ENCODE measurements at regions not wholly inside any gene's neighbourhood (a gene's known extent, or its start where the extent isn't known, plus 50 kb on each side); places are given as distances from the start of the nearest gene placed in this dataset.

DNA sequence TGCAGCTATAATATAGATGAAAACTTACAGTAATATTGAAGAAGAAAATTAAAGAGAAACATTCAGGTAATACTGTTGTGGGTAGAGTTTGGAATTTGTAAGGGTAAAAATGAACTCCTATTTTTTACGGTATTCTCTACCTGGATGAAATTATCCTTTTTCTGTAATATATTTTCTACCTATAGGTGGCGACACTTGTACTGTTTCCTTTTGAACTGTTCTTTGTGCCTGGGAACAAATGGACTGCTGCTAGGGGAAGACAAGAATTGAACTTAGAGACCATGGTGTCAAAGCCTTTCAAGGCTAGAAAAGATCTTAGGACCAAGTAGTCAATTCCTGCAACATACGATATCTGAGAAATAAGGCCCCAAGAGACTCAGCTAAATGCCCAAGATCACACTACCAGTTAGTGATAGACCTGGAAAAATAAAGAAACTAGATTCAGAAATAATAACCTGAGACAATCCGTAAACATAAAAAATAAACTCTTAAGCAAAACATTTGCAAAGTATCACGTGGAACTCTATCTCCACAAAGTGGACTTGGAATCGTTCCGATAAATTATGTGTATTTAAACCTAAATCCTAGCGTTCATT lies 383.8 kb downstream of the TFAP2A start:
- Histone ChIP-seq H3K9me3 (ENCODE audit: control insufficient read depth in 5 of 5, low read length in 5 of 5) (no peaks in the 10 kb centered on the region), H3K4me3 (ENCODE audit: low read depth in 1 of 5, low read length in 5 of 5) (no peak overlapping the region), H3K36me3 (ENCODE audit: control insufficient read depth in 5 of 5, insufficient read depth in 5 of 5, low read length in 5 of 5) (no peaks in the 10 kb centered on the region), H3K27me3 (ENCODE audit: control insufficient read depth in 5 of 5, insufficient read depth in 4 of 5, low read length in 5 of 5) (peaks cover 0 to 2% (median 0%) of the 10 kb centered on the region in 5 donors), H3K4me1 (ENCODE audit: control insufficient read depth in 5 of 5, insufficient read depth in 5 of 5, low read length in 5 of 5) (peaks cover 0 to 5% (median 0%) of the 10 kb centered on the region in 5 donors), H3K9ac (ENCODE audit: low read length in 5 of 5) (no peak overlapping the region), H3K27ac (ENCODE audit: low read depth, low read length) (no peak overlapping the region)

GRCh38 chr6:10028222-10028621 lies 386.7 kb downstream of the TFAP2A start:
- no peaks in the 10 kb centered on the region for H3K36me3 ChIP-seq (ENCODE audit: control insufficient read depth in 5 of 5, insufficient read depth in 5 of 5, low read length in 5 of 5)
- no peaks in the 10 kb centered on the region for H3K9me3 ChIP-seq (ENCODE audit: control insufficient read depth in 5 of 5, low read length in 5 of 5)
- peaks cover 0 to under 1% (median 0%) of the 10 kb centered on the region in 5 donors for H3K27me3 ChIP-seq (ENCODE audit: control insufficient read depth in 5 of 5, insufficient read depth in 4 of 5, low read length in 5 of 5)
- H3K4me3 ChIP-seq (ENCODE audit: low read depth in 1 of 5, low read length in 5 of 5), result no peak overlapping the region
- H3K4me1 ChIP-seq (ENCODE audit: control insufficient read depth in 5 of 5, insufficient read depth in 5 of 5, low read length in 5 of 5), result peaks cover 0 to 3% (median 0%) of the 10 kb centered on the region in 5 donors
- H3K9ac ChIP-seq (ENCODE audit: low read length in 5 of 5), result no peak overlapping the region
- H3K27ac ChIP-seq (ENCODE audit: low read depth, low read length), result no peak overlapping the region

- no peak overlapping the region for H3K9ac ChIP-seq (ENCODE audit: low read length in 5 of 5)
- no peak overlapping the region for H3K27ac ChIP-seq (ENCODE audit: low read depth, low read length)
- no peaks in the 10 kb centered on the region for H3K9me3 ChIP-seq (ENCODE audit: control insufficient read depth in 5 of 5, low read length in 5 of 5)
- no peaks in the 10 kb centered on the region for H3K4me1 ChIP-seq (ENCODE audit: control insufficient read depth in 5 of 5, insufficient read depth in 5 of 5, low read length in 5 of 5)
- peaks cover 0 to 2% (median 0%) of the 10 kb centered on the region in 5 donors for H3K27me3 ChIP-seq (ENCODE audit: control insufficient read depth in 5 of 5, insufficient read depth in 4 of 5, low read length in 5 of 5)
- H3K4me3 ChIP-seq (ENCODE audit: low read depth in 1 of 5, low read length in 5 of 5), result no peak overlapping the region
- no peaks in the 10 kb centered on the region for H3K36me3 ChIP-seq (ENCODE audit: control insufficient read depth in 5 of 5, insufficient read depth in 5 of 5, low read length in 5 of 5)
These were observed 395.0 kb downstream of the TFAP2A start for GRCh38 chr6:10019851-10020250.

- Histone ChIP-seq H3K4me3 (ENCODE audit: low read depth in 1 of 5, low read length in 5 of 5) (no peak overlapping the region), H3K36me3 (ENCODE audit: control insufficient read depth in 5 of 5, insufficient read depth in 5 of 5, low read length in 5 of 5) (no peaks in the 10 kb centered on the region), H3K4me1 (ENCODE audit: control insufficient read depth in 5 of 5, insufficient read depth in 5 of 5, low read length in 5 of 5) (no peaks in the 10 kb centered on the region), H3K27ac (ENCODE audit: low read depth, low read length) (no peak overlapping the region), H3K27me3 (ENCODE audit: control insufficient read depth in 5 of 5, insufficient read depth in 4 of 5, low read length in 5 of 5) (no peaks in the 10 kb centered on the region), H3K9ac (ENCODE audit: low read length in 5 of 5) (no peak overlapping the region), H3K9me3 (ENCODE audit: control insufficient read depth in 5 of 5, low read length in 5 of 5) (peaks cover 0 to 9% (median 3%) of the 10 kb centered on the region in 5 donors)
These were observed 400.3 kb downstream of the TFAP2A start for GRCh38 chr6:10014557-10014956.

DNA sequence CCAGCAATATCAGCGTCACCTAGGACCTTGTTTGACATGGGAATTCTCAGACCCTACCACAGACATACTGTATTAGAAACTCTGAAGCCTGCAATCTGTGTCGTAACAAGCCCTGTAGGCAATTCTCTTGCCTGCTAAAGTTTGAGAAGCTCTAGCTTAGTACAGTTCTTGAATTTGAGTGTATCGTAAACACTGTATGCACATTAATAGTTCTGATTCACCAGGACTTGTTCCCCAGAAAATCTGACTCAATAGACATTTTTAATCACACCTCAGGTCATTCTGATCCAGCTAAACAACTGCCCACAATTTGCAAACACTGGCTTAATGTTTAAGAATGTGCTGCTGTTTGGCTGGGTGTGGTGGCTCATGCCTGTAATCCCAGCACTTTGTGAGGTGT lies 414.3 kb downstream of the TFAP2A start:
- Histone ChIP-seq H3K4me3 (ENCODE audit: low read depth in 1 of 5, low read length in 5 of 5) (no peak overlapping the region), H3K4me1 (ENCODE audit: control insufficient read depth in 5 of 5, insufficient read depth in 5 of 5, low read length in 5 of 5) (no peaks in the 10 kb centered on the region), H3K27me3 (ENCODE audit: control insufficient read depth in 5 of 5, insufficient read depth in 4 of 5, low read length in 5 of 5) (no peaks in the 10 kb centered on the region), H3K36me3 (ENCODE audit: control insufficient read depth in 5 of 5, insufficient read depth in 5 of 5, low read length in 5 of 5) (no peaks in the 10 kb centered on the region), H3K27ac (ENCODE audit: low read depth, low read length) (no peak overlapping the region), H3K9ac (ENCODE audit: low read length in 5 of 5) (no peak overlapping the region), H3K9me3 (ENCODE audit: control insufficient read depth in 5 of 5, low read length in 5 of 5) (no peaks in the 10 kb centered on the region)

GRCh38 chr6:9999796-10000195 lies 415.1 kb downstream of the TFAP2A start:
- Histone ChIP-seq H3K4me1 (ENCODE audit: control insufficient read depth in 5 of 5, insufficient read depth in 5 of 5, low read length in 5 of 5) (no peaks in the 10 kb centered on the region), H3K4me3 (ENCODE audit: low read depth in 1 of 5, low read length in 5 of 5) (no peak overlapping the region), H3K9ac (ENCODE audit: low read length in 5 of 5) (no peak overlapping the region), H3K27me3 (ENCODE audit: control insufficient read depth in 5 of 5, insufficient read depth in 4 of 5, low read length in 5 of 5) (no peaks in the 10 kb centered on the region), H3K36me3 (ENCODE audit: control insufficient read depth in 5 of 5, insufficient read depth in 5 of 5, low read length in 5 of 5) (no peaks in the 10 kb centered on the region), H3K27ac (ENCODE audit: low read depth, low read length) (no peak overlapping the region), H3K9me3 (ENCODE audit: control insufficient read depth in 5 of 5, low read length in 5 of 5) (no peaks in the 10 kb centered on the region)

GRCh38 chr6:9986273-9986672 lies 428.6 kb downstream of the TFAP2A start:
- H3K4me1 ChIP-seq (ENCODE audit: control insufficient read depth in 5 of 5, insufficient read depth in 5 of 5, low read length in 5 of 5), result no peaks in the 10 kb centered on the region
- no peak overlapping the region for H3K27ac ChIP-seq (ENCODE audit: low read depth, low read length)
- peaks cover 0 to 2% (median 0%) of the 10 kb centered on the region in 5 donors for H3K27me3 ChIP-seq (ENCODE audit: control insufficient read depth in 5 of 5, insufficient read depth in 4 of 5, low read length in 5 of 5)
- no peaks in the 10 kb centered on the region for H3K36me3 ChIP-seq (ENCODE audit: control insufficient read depth in 5 of 5, insufficient read depth in 5 of 5, low read length in 5 of 5)
- H3K9ac ChIP-seq (ENCODE audit: low read length in 5 of 5), result no peak overlapping the region
- H3K4me3 ChIP-seq (ENCODE audit: low read depth in 1 of 5, low read length in 5 of 5), result no peak overlapping the region
- H3K9me3 ChIP-seq (ENCODE audit: control insufficient read depth in 5 of 5, low read length in 5 of 5), result peaks cover 0 to 6% (median 0%) of the 10 kb centered on the region in 5 donors

DNA sequence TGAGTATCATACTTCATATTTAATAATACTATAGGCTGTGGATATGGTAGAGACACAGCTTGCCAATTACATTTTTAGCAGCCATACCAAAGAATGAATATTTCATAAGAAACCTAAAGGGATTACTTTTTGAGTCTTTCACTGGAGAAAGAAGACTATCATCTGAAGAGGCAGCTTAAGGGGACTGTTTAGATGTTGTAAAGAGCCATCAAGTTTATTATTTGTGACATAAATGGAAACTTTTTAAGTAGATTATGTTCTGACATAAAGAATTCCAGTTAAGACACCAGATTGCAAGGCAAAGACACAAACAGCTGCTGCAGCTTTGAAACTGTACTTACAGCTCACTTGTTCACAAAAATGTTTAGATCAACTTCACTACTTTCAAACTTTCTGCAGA lies 429.4 kb downstream of the TFAP2A start:
- Histone ChIP-seq H3K4me3 (ENCODE audit: low read depth in 1 of 5, low read length in 5 of 5) (no peak overlapping the region), H3K9ac (ENCODE audit: low read length in 5 of 5) (no peak overlapping the region), H3K4me1 (ENCODE audit: control insufficient read depth in 5 of 5, insufficient read depth in 5 of 5, low read length in 5 of 5) (no peaks in the 10 kb centered on the region), H3K27me3 (ENCODE audit: control insufficient read depth in 5 of 5, insufficient read depth in 4 of 5, low read length in 5 of 5) (peaks cover 0 to 2% (median 0%) of the 10 kb centered on the region in 5 donors), H3K27ac (ENCODE audit: low read depth, low read length) (no peak overlapping the region), H3K36me3 (ENCODE audit: control insufficient read depth in 5 of 5, insufficient read depth in 5 of 5, low read length in 5 of 5) (no peaks in the 10 kb centered on the region), H3K9me3 (ENCODE audit: control insufficient read depth in 5 of 5, low read length in 5 of 5) (peaks cover 0 to 6% (median 0%) of the 10 kb centered on the region in 5 donors)

DNA sequence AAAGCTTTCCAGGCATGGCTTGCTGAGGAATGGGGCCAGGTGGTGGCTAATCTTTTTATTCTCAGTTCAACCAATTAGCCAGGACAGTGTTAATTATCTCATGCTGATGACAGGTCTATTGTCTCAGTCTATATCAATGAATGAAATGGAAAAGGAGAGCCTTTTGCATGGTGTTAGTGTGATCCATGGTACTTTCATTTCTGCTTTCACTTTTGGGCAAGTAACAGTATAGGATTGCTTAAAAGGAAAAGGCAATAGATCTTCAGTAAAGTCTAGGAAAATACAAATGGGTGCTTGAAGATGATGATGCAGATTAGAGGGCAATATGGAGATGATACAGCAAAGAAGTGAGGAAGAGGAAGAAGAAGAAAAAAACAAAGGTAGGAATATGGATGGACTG lies 430.3 kb downstream of the TFAP2A start:
- Histone ChIP-seq H3K4me1 (ENCODE audit: control insufficient read depth in 5 of 5, insufficient read depth in 5 of 5, low read length in 5 of 5) (no peaks in the 10 kb centered on the region), H3K36me3 (ENCODE audit: control insufficient read depth in 5 of 5, insufficient read depth in 5 of 5, low read length in 5 of 5) (no peaks in the 10 kb centered on the region), H3K27ac (ENCODE audit: low read depth, low read length) (no peak overlapping the region), H3K27me3 (ENCODE audit: control insufficient read depth in 5 of 5, insufficient read depth in 4 of 5, low read length in 5 of 5) (peaks cover 0 to 2% (median 0%) of the 10 kb centered on the region in 5 donors), H3K9me3 (ENCODE audit: control insufficient read depth in 5 of 5, low read length in 5 of 5) (peaks cover 0 to 6% (median 0%) of the 10 kb centered on the region in 5 donors), H3K4me3 (ENCODE audit: low read depth in 1 of 5, low read length in 5 of 5) (no peak overlapping the region), H3K9ac (ENCODE audit: low read length in 5 of 5) (no peak overlapping the region)

GRCh38 chr6:9983168-9983567 lies 431.7 kb downstream of the TFAP2A start:
- no peak overlapping the region for H3K9ac ChIP-seq (ENCODE audit: low read length in 5 of 5)
- no peak overlapping the region for H3K4me3 ChIP-seq (ENCODE audit: low read depth in 1 of 5, low read length in 5 of 5)
- no peaks in the 10 kb centered on the region for H3K36me3 ChIP-seq (ENCODE audit: control insufficient read depth in 5 of 5, insufficient read depth in 5 of 5, low read length in 5 of 5)
- no peak overlapping the region for H3K27ac ChIP-seq (ENCODE audit: low read depth, low read length)
- H3K27me3 ChIP-seq (ENCODE audit: control insufficient read depth in 5 of 5, insufficient read depth in 4 of 5, low read length in 5 of 5), result peaks cover 0 to 2% (median 0%) of the 10 kb centered on the region in 5 donors
- H3K4me1 ChIP-seq (ENCODE audit: control insufficient read depth in 5 of 5, insufficient read depth in 5 of 5, low read length in 5 of 5), result no peaks in the 10 kb centered on the region
- peaks cover 0 to 6% (median 0%) of the 10 kb centered on the region in 5 donors for H3K9me3 ChIP-seq (ENCODE audit: control insufficient read depth in 5 of 5, low read length in 5 of 5)

All from subcutaneous abdominal adipose tissue (tissue), 5 donors.